HG03095 (cell line): ENCODE measurements at regions not wholly inside any gene's neighbourhood (a gene's known extent, or its start where the extent isn't known, plus 50 kb on each side); places are given as distances from the start of the nearest gene placed in this dataset.
"Not testable (repeated sequence)": the region's sequence is repeated elsewhere in the genome, so short reads cannot be mapped to it uniquely, and the experiment has no call there.

Experiments used
- ATAC-seq: cut with Tn5 transposase; IDR thresholded peaks from one replicate; pipeline ENCODE4 v1.9.1; 2021; ENCODE audit warnings: moderate library complexity; ENCODE audit not compliant: unreplicated experiment

DNA sequence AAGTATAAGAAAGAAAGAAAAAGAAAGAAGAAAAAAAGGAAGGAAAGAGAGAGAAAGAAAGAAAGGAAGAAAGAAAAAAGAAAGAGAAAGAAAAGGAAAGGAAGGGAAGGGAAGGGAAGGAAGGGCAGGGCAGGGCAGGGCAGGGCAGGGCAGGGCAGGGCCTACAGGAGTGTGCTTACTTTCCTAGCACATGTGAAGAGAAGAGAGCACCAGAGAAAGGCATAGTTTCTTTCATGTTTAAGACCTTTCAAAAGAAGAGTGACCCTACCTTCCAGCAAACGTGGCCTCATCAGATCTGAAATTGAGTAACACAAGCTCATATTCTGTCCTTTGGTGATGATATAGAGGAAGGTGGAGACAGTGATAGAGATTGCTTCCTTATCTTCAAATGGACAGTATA is 899.3 kb upstream of the RAG2 start:
- no peak for ATAC-seq

DNA sequence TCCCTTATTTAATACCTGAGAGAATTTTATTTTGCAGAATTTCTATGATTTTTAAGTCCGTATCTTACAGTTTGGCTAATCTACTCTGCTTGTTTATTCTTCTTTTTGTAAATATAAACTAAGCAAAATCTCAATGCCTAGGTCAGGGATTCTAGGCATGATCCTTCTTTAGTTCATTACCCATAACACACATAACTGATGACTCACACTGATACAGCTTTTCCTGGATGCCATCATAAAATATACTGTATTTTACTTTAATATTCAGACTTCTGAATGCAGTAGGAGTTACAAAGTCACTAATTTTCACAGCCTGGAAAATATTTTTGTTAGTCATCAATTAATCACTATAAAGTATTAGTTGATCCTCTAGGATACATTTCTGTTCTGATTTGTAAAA is 898.2 kb upstream of the RAG2 start:
- no peak for ATAC-seq

GRCh38 chr11:37484298-37484697 is 886.3 kb upstream of the RAG2 start:
- no peak for ATAC-seq

- ATAC-seq: no peak
These were observed 885.7 kb upstream of the RAG2 start for GRCh38 chr11:37483761-37484160.

GRCh38 chr11:37474889-37475288 is 876.9 kb upstream of the RAG2 start:
- ATAC-seq: no peak

DNA sequence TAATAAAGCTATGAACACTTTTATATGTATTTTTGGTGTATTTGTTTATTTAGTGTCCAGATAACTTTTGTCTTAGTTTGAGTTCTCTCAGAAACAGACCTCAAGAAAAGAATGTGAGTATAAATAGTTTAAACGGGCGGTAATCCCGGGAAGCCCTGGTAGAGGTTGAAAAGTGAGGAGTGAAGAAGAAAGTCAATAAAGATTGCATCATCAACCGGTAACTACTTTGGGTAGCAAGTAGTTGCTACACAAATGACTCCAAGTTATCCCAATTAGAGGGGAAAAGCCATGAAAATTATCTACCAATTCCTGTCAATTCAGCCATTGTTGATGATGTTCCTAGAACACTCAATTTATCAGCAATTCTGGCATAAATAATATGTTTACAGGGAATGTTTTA is 870.3 kb upstream of the RAG2 start:
- no peak for ATAC-seq

GRCh38 chr11:37465221-37465620 is 867.2 kb upstream of the RAG2 start:
- no peak for ATAC-seq

DNA sequence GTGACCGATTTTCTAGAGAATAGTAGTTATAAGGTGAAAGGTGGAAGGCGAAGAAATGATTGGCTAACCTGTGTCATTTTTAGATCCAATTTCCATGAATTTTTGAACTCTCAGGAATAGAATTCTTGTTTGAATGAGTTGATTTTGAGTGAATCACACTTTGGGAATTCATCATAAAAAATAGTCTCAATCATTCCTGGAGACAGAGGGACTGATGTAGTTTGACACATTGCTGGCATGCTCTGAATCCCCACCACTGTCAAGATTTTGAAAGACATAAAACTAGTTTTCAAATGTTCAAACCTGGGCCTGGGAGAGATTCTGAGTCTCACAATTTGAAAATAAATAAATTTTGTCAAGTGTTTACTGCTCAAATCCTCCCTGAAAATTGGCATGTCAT is 861.4 kb upstream of the RAG2 start:
- no peak for ATAC-seq

GRCh38 chr11:37456746-37457145 is 858.7 kb upstream of the RAG2 start:
- no peak for ATAC-seq

DNA sequence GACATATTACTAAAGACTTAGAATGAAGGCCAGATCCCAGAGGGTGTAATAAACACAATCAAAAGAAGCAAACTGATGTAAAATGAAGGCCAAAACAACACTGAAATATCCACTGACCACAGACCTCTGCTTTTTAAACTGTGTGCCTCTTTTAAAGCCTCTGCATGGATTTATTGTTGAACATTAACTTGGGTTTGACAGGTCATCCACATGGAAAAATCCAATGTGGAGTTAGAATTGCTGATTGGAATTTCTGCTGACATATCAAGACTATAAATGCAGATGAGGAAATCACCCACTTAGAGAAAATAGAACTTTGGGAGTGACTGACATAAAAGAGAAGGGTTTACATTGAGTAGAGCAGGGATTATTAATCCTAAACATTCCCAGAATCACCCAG is 853.9 kb upstream of the RAG2 start:
- ATAC-seq: no peak

- ATAC-seq: no peak
These were observed 852.6 kb upstream of the RAG2 start for GRCh38 chr11:37450613-37451012.

GRCh38 chr11:37449146-37449545 is 851.1 kb upstream of the RAG2 start:
- no peak for ATAC-seq

- no peak for ATAC-seq
These were observed 844.5 kb upstream of the RAG2 start for GRCh38 chr11:37442576-37442975.

GRCh38 chr11:37431633-37432230 is 833.7 kb upstream of the RAG2 start:
- ATAC-seq: not testable (repeated sequence)

- not testable (repeated sequence) for ATAC-seq
These were observed 833.1 kb upstream of the RAG2 start for GRCh38 chr11:37430966-37431632.

- ATAC-seq: no peak
These were observed 824.5 kb upstream of the RAG2 start for GRCh38 chr11:37422511-37422910.

DNA sequence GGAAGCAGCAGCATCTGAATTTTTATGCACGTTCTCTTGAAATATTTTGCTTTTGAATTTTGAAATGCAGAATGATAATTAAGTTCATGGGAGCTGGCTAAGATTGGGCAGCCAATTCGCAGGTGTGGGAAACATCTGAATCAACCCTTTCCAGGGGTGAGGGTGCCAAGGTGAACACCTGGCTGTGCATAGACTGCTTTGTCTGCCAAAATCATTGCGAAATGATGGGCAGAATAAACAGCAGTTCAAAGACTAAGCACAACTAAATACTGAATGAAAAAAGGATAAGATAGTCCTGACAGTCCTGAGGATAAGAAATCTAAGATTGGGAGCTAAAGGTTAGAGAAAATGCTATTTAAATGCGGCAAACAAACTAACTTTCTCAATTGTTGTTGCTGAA is 813.3 kb upstream of the RAG2 start:
- no peak for ATAC-seq

- no peak for ATAC-seq
These were observed 811.1 kb upstream of the RAG2 start for GRCh38 chr11:37409124-37409523.

DNA sequence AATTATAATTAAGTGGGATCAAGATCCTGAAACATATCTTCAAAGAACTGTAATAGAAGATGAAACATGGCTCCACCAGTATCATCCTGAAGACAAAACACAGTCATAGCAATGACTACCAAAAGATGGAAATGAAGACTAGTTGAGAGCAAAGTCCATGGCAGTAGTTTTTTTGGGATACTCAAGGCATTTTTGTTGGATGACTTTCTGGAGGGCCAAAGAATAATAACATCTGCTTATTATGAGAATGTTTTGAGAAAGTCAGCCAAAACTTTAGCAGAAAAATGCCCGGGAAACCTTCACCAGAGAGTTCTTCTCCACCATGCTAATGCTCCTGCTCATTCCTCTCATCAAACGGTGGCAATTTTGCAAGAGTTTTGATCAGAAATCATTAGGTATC is 809.4 kb upstream of the RAG2 start:
- no peak for ATAC-seq

DNA sequence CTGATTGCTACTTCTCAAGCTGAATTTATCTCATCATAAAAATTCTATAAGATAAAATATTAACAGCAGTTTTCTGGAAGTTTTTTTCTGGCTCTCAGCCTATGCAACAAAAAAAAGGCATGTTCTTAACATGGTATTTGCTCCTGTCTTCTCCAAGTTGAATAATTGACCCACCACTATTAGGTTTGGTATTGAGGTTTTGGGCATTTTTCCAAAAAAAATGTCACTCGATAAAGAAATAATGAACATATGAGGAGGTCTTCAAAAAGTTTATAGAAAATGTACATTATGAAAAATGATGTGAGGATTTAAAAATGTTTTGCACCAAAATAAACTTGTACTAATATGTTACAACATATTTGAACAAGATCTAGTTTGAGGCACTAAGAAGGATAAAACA is 808.6 kb upstream of the RAG2 start:
- no peak for ATAC-seq

- ATAC-seq: no peak
These were observed 806.2 kb upstream of the RAG2 start for GRCh38 chr11:37404231-37404630.

GRCh38 chr11:37402663-37403062 is 804.6 kb upstream of the RAG2 start:
- ATAC-seq: no peak

DNA sequence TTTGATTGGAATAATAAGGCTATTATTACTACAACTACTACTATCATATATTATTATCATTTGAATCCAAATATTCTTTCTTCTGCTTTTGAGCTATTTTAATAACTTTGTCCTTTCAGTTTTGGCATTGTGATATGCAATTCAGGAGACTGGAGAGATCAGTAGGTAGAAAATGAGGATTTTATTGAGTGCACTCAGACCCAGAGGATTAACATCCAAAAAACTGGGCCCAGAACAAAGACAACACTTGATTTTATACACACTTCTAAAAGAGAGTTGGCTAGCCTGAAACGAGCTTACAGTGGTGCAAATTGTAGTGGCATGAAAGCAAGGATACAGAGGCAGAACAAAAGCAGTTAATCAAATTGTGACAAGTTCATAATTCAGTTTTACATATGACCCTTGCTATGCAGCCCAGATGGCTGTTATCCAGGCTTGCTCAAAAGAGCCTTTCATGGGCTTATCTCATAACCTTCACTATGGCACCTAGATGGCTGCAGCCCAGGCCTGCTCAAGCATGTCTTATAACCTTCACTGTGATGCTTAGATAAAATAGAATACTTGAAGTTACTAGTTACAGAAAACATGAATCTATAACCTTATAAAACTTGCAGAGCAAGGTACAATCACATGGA is 796.3 kb upstream of the RAG2 start:
- ATAC-seq: no peak
